Large intestine (tissue), 3 donors: ENCODE measurements at regions not wholly inside any gene's neighbourhood (a gene's known extent, or its start where the extent isn't known, plus 50 kb on each side); places are given as distances from the start of the nearest gene placed in this dataset.

ENCODE experiments used
- DNase-seq, 2 donors: peaks; one replicate each; pipeline versions ENCODE4 v3.0.0 to v3.0.0-alpha.2; 2013
- H3K27ac ChIP-seq: one replicate; pipeline ENCODE4 v1.5.1; 2013; ENCODE audit warnings: low read length
- H3K27me3 ChIP-seq: 2 replicates; pipeline ENCODE4 v1.6.1; 2013; ENCODE audit warnings: low read length; ENCODE audit not compliant: control insufficient read depth, insufficient read depth
- H3K36me3 ChIP-seq: 2 replicates; pipeline ENCODE4 v1.6.1; 2013; ENCODE audit warnings: low read length; ENCODE audit not compliant: control insufficient read depth, insufficient read depth
- H3K4me1 ChIP-seq: one replicate; pipeline ENCODE4 v1.6.1; 2013; ENCODE audit warnings: low read length; ENCODE audit not compliant: control insufficient read depth, insufficient read depth
- H3K4me3 ChIP-seq: one replicate; pipeline ENCODE4 v1.5.1; 2013; ENCODE audit warnings: low read length
- H3K9me3 ChIP-seq: one replicate; pipeline ENCODE4 v1.6.1; 2013; ENCODE audit warnings: mild to moderate bottlenecking, low read depth, low read length, moderate library complexity; ENCODE audit not compliant: control insufficient read depth
- WGBS: methylation state at CpG from one replicate; pipeline ENCODE4 v1.1.5; 2013; ENCODE audit warnings: low lambda C conversion rate; ENCODE audit not compliant: insufficient coverage; 5-methylcytosine and 5-hydroxymethylcytosine counted together

GRCh38 chr14:101506926-101507835 lies 54.1 kb upstream of the DIO3 start:
- Histone ChIP-seq H3K4me3 (no peak overlapping the region), H3K9me3 (peaks cover 6% of the 10 kb centered on the region), H3K36me3 (no peaks in the 10 kb centered on the region), H3K27ac (no peak overlapping the region), H3K27me3 (peaks cover 2% of the 10 kb centered on the region), H3K4me1 (peaks cover 12% of the 10 kb centered on the region)
- WGBS: no CpG with 5 or more reads among the region's 27 CpGs
- no peak for DNase-seq

DNA sequence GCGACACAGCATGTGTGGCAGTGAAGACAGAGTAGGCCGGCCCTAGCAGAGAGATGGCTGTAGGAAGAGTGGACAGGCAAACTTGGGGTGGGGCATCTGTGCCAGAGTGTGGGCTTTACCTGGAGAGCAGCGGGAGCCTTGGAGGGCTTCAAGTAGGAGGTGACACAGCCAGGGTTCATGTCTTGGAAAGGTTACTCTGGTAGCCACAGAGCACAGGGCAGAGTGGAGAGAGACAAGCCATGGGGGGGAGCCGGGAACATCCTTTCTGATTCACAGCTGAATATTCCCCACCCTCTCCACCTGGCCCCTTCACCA lies 53.5 kb upstream of the DIO3 start:
- H3K36me3 ChIP-seq: no peaks in the 10 kb centered on the region
- peaks cover 6% of the 10 kb centered on the region for H3K9me3 ChIP-seq
- no CpG with 5 or more reads among the region's 4 CpGs for WGBS
- no peaks in the 10 kb centered on the region for H3K27me3 ChIP-seq
- H3K27ac ChIP-seq: no peak overlapping the region
- DNase-seq: no peak
- H3K4me1 ChIP-seq: peaks cover 12% of the 10 kb centered on the region
- no peak overlapping the region for H3K4me3 ChIP-seq

- peaks cover 5% of the 10 kb centered on the region for H3K9me3 ChIP-seq
- no peak overlapping the region for H3K27ac ChIP-seq
- H3K4me1 ChIP-seq: peaks cover 12% of the 10 kb centered on the region
- no peaks in the 10 kb centered on the region for H3K36me3 ChIP-seq
- DNase-seq: no peak
- no CpG with 5 or more reads among the region's 12 CpGs for WGBS
- H3K4me3 ChIP-seq: no peak overlapping the region
- no peaks in the 10 kb centered on the region for H3K27me3 ChIP-seq
Observed at GRCh38 chr14:101508196-101508947, 52.9 kb upstream of the DIO3 start.

DNA sequence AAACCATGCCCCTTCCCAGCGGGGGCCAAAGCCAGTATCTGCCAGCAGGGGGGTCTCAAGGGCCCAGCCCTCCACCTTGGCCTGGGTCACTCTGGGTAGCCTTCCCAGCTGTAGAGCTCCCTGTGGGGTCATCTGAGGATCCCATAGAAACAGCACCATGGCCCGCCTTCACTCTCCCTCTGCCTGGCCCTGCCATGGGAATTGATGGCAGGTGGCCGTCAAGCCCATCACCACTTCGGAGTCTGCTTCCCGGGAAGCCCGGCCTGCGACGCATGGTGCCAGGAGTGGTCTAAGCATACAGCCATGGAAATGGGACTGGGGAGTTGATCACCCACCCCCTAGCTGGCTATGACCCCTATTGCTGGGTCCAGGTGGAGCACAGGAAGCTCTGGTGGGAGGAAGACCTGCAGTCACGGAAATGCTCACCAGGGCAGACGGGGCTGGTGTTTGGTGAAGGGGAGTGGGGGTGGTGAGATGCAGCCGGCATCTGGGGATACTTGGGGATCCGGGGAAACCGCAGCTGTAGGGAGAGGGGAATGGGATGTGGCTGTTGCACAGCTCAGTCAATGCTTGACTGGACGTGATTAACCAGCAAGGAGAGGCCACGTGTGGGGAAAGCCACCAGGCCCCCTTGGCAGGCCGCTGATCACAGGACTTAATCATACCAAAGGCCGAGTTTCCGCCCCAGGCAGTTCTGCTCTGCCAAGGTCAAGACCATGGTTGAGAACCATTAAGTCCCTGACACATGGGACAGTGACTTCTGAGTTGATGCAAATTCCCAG lies 52.2 kb upstream of the DIO3 start:
- Histone ChIP-seq H3K4me1 (peaks cover 12% of the 10 kb centered on the region), H3K27ac (no peak overlapping the region), H3K4me3 (no peak overlapping the region), H3K27me3 (no peaks in the 10 kb centered on the region), H3K36me3 (no peaks in the 10 kb centered on the region), H3K9me3 (no peaks in the 10 kb centered on the region)
- no CpG with 5 or more reads among the region's 18 CpGs for WGBS
- DNase-seq: no peak

DNA sequence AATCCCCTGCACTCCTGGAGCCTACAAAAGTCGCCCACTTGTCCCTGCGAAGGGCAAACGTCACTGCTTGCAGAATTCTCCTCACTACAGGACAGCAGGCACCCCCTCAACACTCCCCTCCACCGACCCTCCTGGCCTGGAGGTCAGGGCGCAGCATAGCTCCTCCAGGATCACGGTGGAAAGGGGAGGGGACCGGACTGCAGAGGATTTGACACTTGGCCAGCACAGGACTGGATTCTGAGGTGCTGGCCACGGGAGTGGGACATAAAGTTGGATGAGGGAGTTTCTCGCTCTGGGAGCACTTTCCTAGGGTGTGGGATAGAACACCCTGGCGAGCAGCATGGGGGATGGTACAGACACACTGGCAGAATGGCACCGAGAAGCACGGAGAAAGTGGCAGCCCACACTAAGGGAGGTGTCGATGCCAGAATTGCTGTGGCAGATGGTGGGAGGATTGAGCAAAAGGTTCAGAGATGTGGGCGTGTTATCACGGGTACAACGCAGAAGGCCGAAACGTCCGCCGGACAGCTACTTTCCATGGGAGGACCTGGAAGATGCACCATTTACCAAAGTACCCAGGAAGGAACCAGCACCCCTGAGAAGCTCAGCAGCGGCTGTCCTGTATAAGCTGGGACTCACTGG lies 51.4 kb upstream of the DIO3 start:
- Histone ChIP-seq H3K4me1 (peaks cover 12% of the 10 kb centered on the region), H3K27ac (no peak overlapping the region), H3K36me3 (no peaks in the 10 kb centered on the region), H3K9me3 (no peaks in the 10 kb centered on the region), H3K4me3 (no peak overlapping the region), H3K27me3 (no peaks in the 10 kb centered on the region)
- no peak for DNase-seq
- no CpG with 5 or more reads among the region's 21 CpGs for WGBS

GRCh38 chr14:101511199-101511598 lies 50.1 kb upstream of the DIO3 start:
- H3K4me1 ChIP-seq: peaks cover 8% of the 10 kb centered on the region
- no peak overlapping the region for H3K4me3 ChIP-seq
- DNase-seq: no peak
- H3K27ac ChIP-seq: no peak overlapping the region
- no peaks in the 10 kb centered on the region for H3K27me3 ChIP-seq
- peaks cover 5% of the 10 kb centered on the region for H3K9me3 ChIP-seq
- no peaks in the 10 kb centered on the region for H3K36me3 ChIP-seq
